K562 (cell line): ENCODE measurements at regions not wholly inside any gene's neighbourhood (a gene's known extent, or its start where the extent isn't known, plus 50 kb on each side); places are given as distances from the start of the nearest gene placed in this dataset.

Experiments used
- HDAC6 ChIP-seq: IDR thresholded peaks from 2 replicates; pipeline ENCODE4 v1.6.1; 2012; ENCODE audit warnings: low read depth, mild to moderate bottlenecking, control low read depth, inconsistent platforms, low read length, moderate library complexity
- MYNN ChIP-seq, 2 experiments: sonication (generic); formaldehyde crosslinking in 1 of 2; IDR thresholded peaks; 2 replicates each; pipeline versions ENCODE4 v1.5.0 to v1.6.1; 2016 to 2020; ENCODE audit warnings: antibody characterized with exemption in 1 of 2, missing genetic modification reagents in 1 of 2
- TF ChIP-seq, protein P1 (sequence below), 3 experiments: IDR thresholded peaks in 2 of 3; conservative IDR thresholded peaks in 1 of 3; 2 replicates each; pipeline ENCODE4 v1.5.1; 2011 to 2012; ENCODE audit warnings: low read length in 3 of 3, mild to moderate bottlenecking in 3 of 3, control low read depth in 2 of 3, improper control_type of control experiment in 1 of 3, inconsistent platforms in 1 of 3, low read depth in 1 of 3, mixed read lengths in 1 of 3, moderate library complexity in 1 of 3; ENCODE audit not compliant: insufficient read depth in 2 of 3
- TF ChIP-seq, protein P2 (sequence below): sonication (generic); formaldehyde crosslinking; IDR thresholded peaks from 2 replicates; pipeline ENCODE4 v1.8.0; 2022; ENCODE audit warnings: mild to moderate bottlenecking, low read depth, missing genetic modification reagents

DNA sequence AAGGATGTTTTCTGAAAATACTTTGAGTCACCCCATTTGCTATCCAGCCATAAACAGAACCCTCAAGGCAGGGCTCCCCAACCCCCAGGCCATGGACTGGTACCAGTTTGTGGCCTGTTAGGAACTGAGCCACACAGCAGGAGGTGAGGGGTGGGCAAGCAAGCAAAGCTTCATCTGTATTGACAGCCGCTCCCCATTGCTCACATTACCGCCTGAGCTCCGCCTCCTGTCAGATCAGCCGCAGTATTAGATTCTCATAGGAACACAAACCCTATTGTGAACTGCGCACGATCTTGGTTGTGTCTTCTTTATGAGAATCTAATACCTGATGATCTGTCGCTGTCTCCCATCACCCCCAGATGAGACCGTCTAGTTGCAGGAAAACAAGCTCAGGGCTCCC, 543.8 kb downstream of the CBLN4 start:
- TF ChIP-seq MYNN (IDR thresholded peaks at IDR 0.05): no peak
- no peak for TF ChIP-seq MYNN (CRISPR knock-in tag; IDR thresholded peaks at IDR 0.05)
- TF ChIP-seq, protein P1, sequence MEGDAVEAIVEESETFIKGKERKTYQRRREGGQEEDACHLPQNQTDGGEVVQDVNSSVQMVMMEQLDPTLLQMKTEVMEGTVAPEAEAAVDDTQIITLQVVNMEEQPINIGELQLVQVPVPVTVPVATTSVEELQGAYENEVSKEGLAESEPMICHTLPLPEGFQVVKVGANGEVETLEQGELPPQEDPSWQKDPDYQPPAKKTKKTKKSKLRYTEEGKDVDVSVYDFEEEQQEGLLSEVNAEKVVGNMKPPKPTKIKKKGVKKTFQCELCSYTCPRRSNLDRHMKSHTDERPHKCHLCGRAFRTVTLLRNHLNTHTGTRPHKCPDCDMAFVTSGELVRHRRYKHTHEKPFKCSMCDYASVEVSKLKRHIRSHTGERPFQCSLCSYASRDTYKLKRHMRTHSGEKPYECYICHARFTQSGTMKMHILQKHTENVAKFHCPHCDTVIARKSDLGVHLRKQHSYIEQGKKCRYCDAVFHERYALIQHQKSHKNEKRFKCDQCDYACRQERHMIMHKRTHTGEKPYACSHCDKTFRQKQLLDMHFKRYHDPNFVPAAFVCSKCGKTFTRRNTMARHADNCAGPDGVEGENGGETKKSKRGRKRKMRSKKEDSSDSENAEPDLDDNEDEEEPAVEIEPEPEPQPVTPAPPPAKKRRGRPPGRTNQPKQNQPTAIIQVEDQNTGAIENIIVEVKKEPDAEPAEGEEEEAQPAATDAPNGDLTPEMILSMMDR (IDR thresholded peaks at IDR 0.05 in 2 of 3, conservative IDR thresholded peaks at IDR 0.05 in 1 of 3; ENCODE audit: insufficient read depth in 2 of 3, low read depth in 1 of 3, low read length in 3 of 3): no peak
- TF ChIP-seq, protein P2, sequence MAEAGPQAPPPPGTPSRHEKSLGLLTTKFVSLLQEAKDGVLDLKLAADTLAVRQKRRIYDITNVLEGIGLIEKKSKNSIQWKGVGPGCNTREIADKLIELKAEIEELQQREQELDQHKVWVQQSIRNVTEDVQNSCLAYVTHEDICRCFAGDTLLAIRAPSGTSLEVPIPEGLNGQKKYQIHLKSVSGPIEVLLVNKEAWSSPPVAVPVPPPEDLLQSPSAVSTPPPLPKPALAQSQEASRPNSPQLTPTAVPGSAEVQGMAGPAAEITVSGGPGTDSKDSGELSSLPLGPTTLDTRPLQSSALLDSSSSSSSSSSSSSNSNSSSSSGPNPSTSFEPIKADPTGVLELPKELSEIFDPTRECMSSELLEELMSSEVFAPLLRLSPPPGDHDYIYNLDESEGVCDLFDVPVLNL (CRISPR knock-in tag): no peak
- TF ChIP-seq HDAC6: no peak
